A673 (cell line): ENCODE measurements at regions not wholly inside any gene's neighbourhood (a gene's known extent, or its start where the extent isn't known, plus 50 kb on each side); places are given as distances from the start of the nearest gene placed in this dataset.

Source experiments
- BruUV-seq: library from RNA; stranded (reverse); fragments of 400-500 nt; replicated peaks from 2 replicates; lab custom pipeline; 2021; lab: Mats Ljungman, UMichigan
- CTCF ChIA-PET: fragments of 300-600 bp; sonication (Branson Sonifier 250); formaldehyde crosslinking; loops from one replicate; lab custom pipeline; 2022; ENCODE audit warnings: antibody characterized with exemption; lab: Charles Lee
- POLR2A ChIA-PET: fragments of 300-600 bp; sonication (Branson Sonifier 250); formaldehyde crosslinking; loops from one replicate; lab custom pipeline; 2022; ENCODE audit warnings: antibody characterized with exemption; ENCODE audit not compliant: low non-redundant PET; lab: Charles Lee
- DNase-seq: peaks from one replicate; pipeline ENCODE4 v3.0.0-alpha.2; 2015; ENCODE audit warnings: low spot score
- H3K27ac ChIP-seq: fragments of 200-600 bp; sonication (generic); 2 replicates; pipeline ENCODE4 v1.5.1; 2016; ENCODE audit warnings: mixed run types, low read depth, mild to moderate bottlenecking, mixed read lengths, antibody characterized with exemption, low read length; ENCODE audit not compliant: poor library complexity, severe bottlenecking
- H3K27me3 ChIP-seq: fragments of 200-600 bp; sonication (generic); replicated peaks from 2 replicates; pipeline ENCODE4 v1.6.1; 2017; ENCODE audit warnings: mixed run types, low read depth, mild to moderate bottlenecking, mixed read lengths, antibody characterized with exemption, low read length; ENCODE audit not compliant: insufficient read depth, poor library complexity
- H3K36me3 ChIP-seq: fragments of 200-600 bp; sonication (generic); 2 replicates; pipeline ENCODE4 v1.6.1; 2016; ENCODE audit warnings: mixed run types, mild to moderate bottlenecking, mixed read lengths, antibody characterized with exemption, low read length; ENCODE audit not compliant: insufficient read depth, poor library complexity, severe bottlenecking
- H3K4me1 ChIP-seq: fragments of 200-600 bp; sonication (generic); 2 replicates; pipeline ENCODE4 v1.6.1; 2017; ENCODE audit warnings: mixed run types, mild to moderate bottlenecking, mixed read lengths, antibody characterized with exemption, low read length; ENCODE audit not compliant: insufficient read depth, poor library complexity, severe bottlenecking
- H3K4me3 ChIP-seq: fragments of 200-600 bp; sonication (generic); 2 replicates; pipeline ENCODE4 v1.5.1; 2016; ENCODE audit warnings: low read depth, mixed run types, mild to moderate bottlenecking, mixed read lengths, low read length; ENCODE audit not compliant: poor library complexity, severe bottlenecking
- H3K9me3 ChIP-seq: fragments of 200-600 bp; sonication (generic); 2 replicates; pipeline ENCODE4 v1.6.1; 2016; ENCODE audit warnings: mixed run types, low read depth, mild to moderate bottlenecking, mixed read lengths, antibody characterized with exemption, low read length; ENCODE audit not compliant: poor library complexity, severe bottlenecking
- CTCF ChIP-seq: fragments of 300-800, 200-600 bp; sonication (generic); conservative IDR thresholded peaks from 2 replicates; pipeline ENCODE4 v1.5.1; 2017; ENCODE audit warnings: low read depth, mild to moderate bottlenecking, antibody characterized with exemption, low read length, moderate library complexity, mixed read lengths
- EZH2 ChIP-seq: fragments of 200-600 bp; sonication (generic); IDR thresholded peaks from 2 replicates; pipeline ENCODE4 v1.6.1; 2017; ENCODE audit warnings: borderline replicate concordance, low read depth, mild to moderate bottlenecking, mixed read lengths, antibody characterized with exemption, low read length; ENCODE audit not compliant: poor library complexity, severe bottlenecking
- intact Hi-C: fragments of 100-400 bp; cut with micrococcal nuclease; formaldehyde crosslinking; loops from one replicate; pipeline ENCODE4 v1.10.0; 2022; ENCODE audit not compliant: unreplicated experiment

- H3K27me3 ChIP-seq, result no peaks in the 10 kb centered on the region
- ChIA-PET POLR2A (no interaction called here), CTCF (no interaction called here)
- BruUV-seq, result no TSS peak
- no peaks in the 10 kb centered on the region for H3K9me3 ChIP-seq
- H3K4me3 ChIP-seq, result no peak overlapping the region
- no peak for DNase-seq
- intact Hi-C loops, result no loop called here
- no peak for TF ChIP-seq EZH2
- no peak for TF ChIP-seq CTCF
- no peak overlapping the region for H3K27ac ChIP-seq
- peaks cover 15% of the 10 kb centered on the region for H3K4me1 ChIP-seq
- no peaks in the 10 kb centered on the region for H3K36me3 ChIP-seq
Observed at GRCh38 chr4:164373021-164373420, 380.9 kb upstream of the SMIM31 start.

- Histone ChIP-seq H3K36me3 (no peaks in the 10 kb centered on the region), H3K27me3 (no peaks in the 10 kb centered on the region), H3K27ac (no peak overlapping the region), H3K4me1 (peaks cover 6% of the 10 kb centered on the region), H3K4me3 (no peak overlapping the region), H3K9me3 (no peaks in the 10 kb centered on the region)
- intact Hi-C loops, result no loop called here
- no peak for DNase-seq
- ChIA-PET POLR2A (no interaction called here), CTCF (no interaction called here)
- no peak for TF ChIP-seq EZH2
- TF ChIP-seq CTCF, result no peak
- no TSS peak for BruUV-seq
Observed at GRCh38 chr4:164377277-164377676, 376.7 kb upstream of the SMIM31 start.

- ChIA-PET CTCF (no interaction called here), POLR2A (no interaction called here)
- H3K36me3 ChIP-seq, result no peaks in the 10 kb centered on the region
- BruUV-seq, result no TSS peak
- no peak overlapping the region for H3K27ac ChIP-seq
- intact Hi-C loops, result no loop called here
- peaks cover 4% of the 10 kb centered on the region for H3K4me1 ChIP-seq
- no peaks in the 10 kb centered on the region for H3K27me3 ChIP-seq
- H3K9me3 ChIP-seq, result no peaks in the 10 kb centered on the region
- DNase-seq, result no peak
- no peak overlapping the region for H3K4me3 ChIP-seq
- no peak for TF ChIP-seq CTCF
- no peak for TF ChIP-seq EZH2
Observed at GRCh38 chr4:164378361-164378760, 375.6 kb upstream of the SMIM31 start.
